Left ventricle myocardium inferior (tissue), 1 donor: ENCODE measurements at regions not wholly inside any gene's neighbourhood (a gene's known extent, or its start where the extent isn't known, plus 50 kb on each side); places are given as distances from the start of the nearest gene placed in this dataset.
"Not testable (repeated sequence)": the region's sequence is repeated elsewhere in the genome, so short reads cannot be mapped to it uniquely, and the experiment has no call there.

Experiments used
- DNase-seq: peaks from one replicate; pipeline ENCODE4 v3.0.0-alpha.2; 2020
- H3K27ac ChIP-seq: fragments of 200-600 bp; replicated peaks from 2 replicates; pipeline ENCODE4 v1.8.0; 2021
- H3K27me3 ChIP-seq: fragments of 200-600 bp; 2 replicates; pipeline ENCODE4 v1.8.0; 2021; ENCODE audit warnings: low read depth
- H3K36me3 ChIP-seq: fragments of 200-600 bp; 2 replicates; pipeline ENCODE4 v1.8.0; 2021
- H3K4me1 ChIP-seq: fragments of 200-600 bp; 2 replicates; pipeline ENCODE4 v1.8.0; 2021
- H3K4me3 ChIP-seq: fragments of 200-600 bp; 2 replicates; pipeline ENCODE4 v1.8.0; 2021; ENCODE audit warnings: mild to moderate bottlenecking, moderate library complexity
- H3K9me3 ChIP-seq: fragments of 200-600 bp; replicated peaks from 2 replicates; pipeline ENCODE4 v1.8.0; 2021
- CTCF ChIP-seq: fragments of 200-600 bp; IDR thresholded peaks from 2 replicates; pipeline ENCODE4 v1.8.0; 2021; ENCODE audit warnings: antibody characterized with exemption, mild to moderate bottlenecking, borderline replicate concordance
- intact Hi-C: fragments of 100-400 bp; cut with micrococcal nuclease; formaldehyde crosslinking; loops from one replicate; pipeline ENCODE4 v1.11.0; 2022
- donor health status: DM: no; HTN: yes; CAD: no; lungs with severe emphysema.

DNA sequence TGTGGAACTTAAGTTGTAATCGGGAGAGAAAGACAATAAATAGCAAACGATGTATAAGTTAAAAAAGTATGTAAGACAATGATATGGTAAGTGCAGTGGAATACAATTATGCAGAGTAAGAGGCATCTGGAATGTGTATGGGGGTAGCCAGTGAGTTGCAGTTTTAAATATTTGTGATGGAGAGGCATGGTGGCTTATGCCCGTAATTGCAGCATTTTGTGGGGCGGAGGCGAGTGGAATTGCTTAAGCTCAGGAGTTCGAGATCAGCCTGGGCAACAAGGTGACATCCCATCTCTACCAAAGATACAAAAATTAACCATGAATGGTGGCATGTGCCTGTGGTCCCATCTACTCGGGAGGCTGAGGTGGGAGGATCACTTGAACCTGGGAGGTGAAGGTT is 52.5 kb upstream of the WDFY3 start:
- DNase-seq, result no peak
- H3K36me3 ChIP-seq, result peaks cover 5% of the 10 kb centered on the region
- H3K27ac ChIP-seq, result no peak overlapping the region
- H3K9me3 ChIP-seq, result peaks cover 10% of the 10 kb centered on the region
- no peak overlapping the region for H3K4me3 ChIP-seq
- H3K4me1 ChIP-seq, result no peaks in the 10 kb centered on the region
- no peaks in the 10 kb centered on the region for H3K27me3 ChIP-seq
- intact Hi-C loops, result no loop called here
- no peak for TF ChIP-seq CTCF

DNA sequence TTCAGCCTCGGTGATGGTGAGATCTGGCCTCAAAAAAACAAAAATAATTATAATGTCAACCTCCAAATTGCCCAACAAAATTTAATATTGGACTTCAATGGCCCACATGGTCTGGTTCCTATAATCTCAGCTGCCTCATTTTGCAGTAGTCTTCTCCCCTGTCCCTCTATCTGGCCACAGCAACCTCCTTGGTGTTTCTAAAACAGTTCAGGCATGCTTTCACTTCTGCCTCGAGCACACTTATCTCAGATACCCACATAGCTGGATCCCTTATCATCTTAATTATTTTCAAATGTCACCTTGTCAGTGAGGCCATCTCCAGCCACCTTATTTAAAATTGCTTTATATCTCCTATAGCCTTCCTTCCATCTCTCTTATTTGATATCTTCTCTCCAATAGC is 52.9 kb upstream of the WDFY3 start:
- H3K4me3 ChIP-seq, result no peak overlapping the region
- no peaks in the 10 kb centered on the region for H3K4me1 ChIP-seq
- no peaks in the 10 kb centered on the region for H3K27me3 ChIP-seq
- intact Hi-C loops, result no loop called here
- DNase-seq, result no peak
- no peak overlapping the region for H3K27ac ChIP-seq
- H3K9me3 ChIP-seq, result peaks cover 6% of the 10 kb centered on the region
- peaks cover 4% of the 10 kb centered on the region for H3K36me3 ChIP-seq
- no peak for TF ChIP-seq CTCF

DNA sequence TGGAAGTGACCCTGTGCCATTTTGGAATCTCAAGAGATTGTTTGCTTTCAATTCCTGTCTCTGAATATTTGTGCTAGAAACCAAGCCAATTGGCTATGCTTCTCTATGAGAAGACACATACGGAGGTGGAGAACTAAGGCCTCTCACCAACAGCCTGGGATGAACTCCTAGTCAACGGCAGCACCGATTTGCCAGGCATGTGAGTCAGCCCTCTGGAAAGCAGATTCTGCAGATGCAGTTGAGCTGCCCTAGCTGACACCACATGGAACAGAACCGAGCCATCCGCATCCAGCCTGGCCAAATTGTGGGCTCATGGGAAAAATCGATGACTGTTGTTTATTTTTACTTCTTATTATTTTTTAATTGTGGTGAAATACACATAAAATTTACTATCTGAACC is 58.2 kb upstream of the WDFY3 start:
- no peak overlapping the region for H3K27ac ChIP-seq
- DNase-seq, result no peak
- H3K27me3 ChIP-seq, result no peaks in the 10 kb centered on the region
- H3K4me1 ChIP-seq, result no peaks in the 10 kb centered on the region
- intact Hi-C loops, result no loop called here
- no peaks in the 10 kb centered on the region for H3K36me3 ChIP-seq
- no peak overlapping the region for H3K4me3 ChIP-seq
- no peak for TF ChIP-seq CTCF
- H3K9me3 ChIP-seq, result peaks cover 24% of the 10 kb centered on the region

DNA sequence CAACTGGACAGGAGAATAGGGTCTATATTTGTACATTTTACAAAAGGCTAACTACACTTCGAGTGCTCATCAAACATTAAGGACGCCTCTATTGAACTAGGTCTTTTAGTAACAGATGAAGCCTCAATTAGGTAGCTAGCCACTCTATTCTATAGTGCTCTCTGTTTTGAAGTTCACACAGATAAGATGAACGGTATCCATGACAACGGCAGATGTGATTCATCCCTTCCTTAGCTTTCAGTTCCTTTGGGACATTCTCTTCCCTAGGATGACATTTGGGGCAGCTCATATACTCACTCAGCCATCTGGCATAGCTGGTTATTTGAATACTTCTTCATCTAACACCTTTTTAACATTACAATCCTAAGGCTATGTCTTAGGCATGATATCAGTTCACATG is 62.4 kb upstream of the WDFY3 start:
- intact Hi-C loops, result no loop called here
- Histone ChIP-seq H3K4me3 (no peak overlapping the region), H3K36me3 (no peaks in the 10 kb centered on the region), H3K27me3 (no peaks in the 10 kb centered on the region), H3K9me3 (peaks cover 48% of the 10 kb centered on the region), H3K27ac (no peak overlapping the region), H3K4me1 (no peaks in the 10 kb centered on the region)
- DNase-seq, result no peak
- no peak for TF ChIP-seq CTCF

GRCh38 chr4:85029453-85029852 is 63.0 kb upstream of the WDFY3 start:
- TF ChIP-seq CTCF, result no peak
- no peaks in the 10 kb centered on the region for H3K36me3 ChIP-seq
- H3K9me3 ChIP-seq, result peaks cover 53% of the 10 kb centered on the region
- no peak overlapping the region for H3K27ac ChIP-seq
- intact Hi-C loops, result no loop called here
- no peak for DNase-seq
- H3K4me1 ChIP-seq, result no peaks in the 10 kb centered on the region
- H3K4me3 ChIP-seq, result no peak overlapping the region
- H3K27me3 ChIP-seq, result no peaks in the 10 kb centered on the region

- Histone ChIP-seq H3K4me3 (no peak overlapping the region), H3K27ac (no peak overlapping the region), H3K9me3 (peaks cover 53% of the 10 kb centered on the region), H3K36me3 (no peaks in the 10 kb centered on the region), H3K4me1 (no peaks in the 10 kb centered on the region), H3K27me3 (no peaks in the 10 kb centered on the region)
- intact Hi-C loops, result no loop called here
- no peak for DNase-seq
- TF ChIP-seq CTCF, result no peak
Observed at GRCh38 chr4:85030156-85030555, 63.7 kb upstream of the WDFY3 start.

GRCh38 chr4:85033838-85034237 is 67.3 kb upstream of the WDFY3 start:
- H3K27me3 ChIP-seq, H3K4me1 ChIP-seq, DNase-seq, H3K4me3 ChIP-seq, H3K36me3 ChIP-seq, H3K27ac ChIP-seq, intact Hi-C loops: not testable (repeated sequence)
- H3K9me3 ChIP-seq, result peaks cover 48% of the 10 kb centered on the region
